Cardiac muscle cell (in vitro differentiated cells and primary cell): ENCODE measurements at regions not wholly inside any gene's neighbourhood (a gene's known extent, or its start where the extent isn't known, plus 50 kb on each side); places are given as distances from the start of the nearest gene placed in this dataset.

ENCODE experiments used
- DNase-seq, 2 donors: peaks; one replicate each; pipeline versions ENCODE4 v3.0.0 to v3.0.0-alpha.2; 2010 to 2017; ENCODE audit warnings: low read depth in 1 of 2, low spot score in 1 of 2
- H3K27ac ChIP-seq: fragments of 200-600 bp; sonication (generic); 2 replicates; pipeline ENCODE4 v1.5.1; 2016
- H3K27me3 ChIP-seq: fragments of 200-600 bp; sonication (generic); 2 replicates; pipeline ENCODE4 v1.6.0; 2016; ENCODE audit warnings: control low read depth
- H3K36me3 ChIP-seq: fragments of 200-600 bp; sonication (generic); 2 replicates; pipeline ENCODE4 v1.5.1; 2016; ENCODE audit warnings: control low read depth
- H3K4me1 ChIP-seq: fragments of 200-600 bp; sonication (generic); 2 replicates; pipeline ENCODE4 v1.8.1; 2017; ENCODE audit warnings: low read depth, mild to moderate bottlenecking, mixed run types
- H3K4me3 ChIP-seq: fragments of 200-600 bp; sonication (generic); 2 replicates; pipeline ENCODE4 v1.5.1; 2016; ENCODE audit warnings: mild to moderate bottlenecking
- H3K9me3 ChIP-seq: fragments of 200-600 bp; sonication (generic); 2 replicates; pipeline ENCODE4 v1.5.1; 2017; ENCODE audit warnings: low read depth, mild to moderate bottlenecking, control low read depth
- TF ChIP-seq, protein P1 (sequence below): IDR thresholded peaks from 2 replicates; pipeline ENCODE4 v1.5.1; 2012; ENCODE audit warnings: low read depth, mild to moderate bottlenecking, low read length

GRCh38 chr2:129737660-129738527 is 241.6 kb upstream of the RAB6C start:
- no peak for DNase-seq
- Histone ChIP-seq H3K27me3 (no peaks in the 10 kb centered on the region), H3K27ac (no peak overlapping the region), H3K4me3 (no peak overlapping the region), H3K9me3 (no peaks in the 10 kb centered on the region), H3K36me3 (no peaks in the 10 kb centered on the region), H3K4me1 (no peaks in the 10 kb centered on the region)
- TF ChIP-seq, protein P1, sequence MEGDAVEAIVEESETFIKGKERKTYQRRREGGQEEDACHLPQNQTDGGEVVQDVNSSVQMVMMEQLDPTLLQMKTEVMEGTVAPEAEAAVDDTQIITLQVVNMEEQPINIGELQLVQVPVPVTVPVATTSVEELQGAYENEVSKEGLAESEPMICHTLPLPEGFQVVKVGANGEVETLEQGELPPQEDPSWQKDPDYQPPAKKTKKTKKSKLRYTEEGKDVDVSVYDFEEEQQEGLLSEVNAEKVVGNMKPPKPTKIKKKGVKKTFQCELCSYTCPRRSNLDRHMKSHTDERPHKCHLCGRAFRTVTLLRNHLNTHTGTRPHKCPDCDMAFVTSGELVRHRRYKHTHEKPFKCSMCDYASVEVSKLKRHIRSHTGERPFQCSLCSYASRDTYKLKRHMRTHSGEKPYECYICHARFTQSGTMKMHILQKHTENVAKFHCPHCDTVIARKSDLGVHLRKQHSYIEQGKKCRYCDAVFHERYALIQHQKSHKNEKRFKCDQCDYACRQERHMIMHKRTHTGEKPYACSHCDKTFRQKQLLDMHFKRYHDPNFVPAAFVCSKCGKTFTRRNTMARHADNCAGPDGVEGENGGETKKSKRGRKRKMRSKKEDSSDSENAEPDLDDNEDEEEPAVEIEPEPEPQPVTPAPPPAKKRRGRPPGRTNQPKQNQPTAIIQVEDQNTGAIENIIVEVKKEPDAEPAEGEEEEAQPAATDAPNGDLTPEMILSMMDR = no peak

- no peaks in the 10 kb centered on the region for H3K27me3 ChIP-seq
- H3K4me3 ChIP-seq = no peak overlapping the region
- H3K27ac ChIP-seq = no peak overlapping the region
- no peak for DNase-seq
- TF ChIP-seq, protein P1 = no peak
- no peaks in the 10 kb centered on the region for H3K9me3 ChIP-seq
- H3K36me3 ChIP-seq = no peaks in the 10 kb centered on the region
- no peaks in the 10 kb centered on the region for H3K4me1 ChIP-seq
Measured at GRCh38 chr2:129738799-129739198, 240.7 kb upstream of the RAB6C start.

- H3K9me3 ChIP-seq = no peaks in the 10 kb centered on the region
- H3K36me3 ChIP-seq = no peaks in the 10 kb centered on the region
- H3K27me3 ChIP-seq = no peaks in the 10 kb centered on the region
- H3K4me3 ChIP-seq = no peak overlapping the region
- H3K27ac ChIP-seq = no peak overlapping the region
- TF ChIP-seq, protein P1 = no peak
- no peak for DNase-seq
- H3K4me1 ChIP-seq = no peaks in the 10 kb centered on the region
Measured at GRCh38 chr2:129740504-129740903, 239.0 kb upstream of the RAB6C start.

DNA sequence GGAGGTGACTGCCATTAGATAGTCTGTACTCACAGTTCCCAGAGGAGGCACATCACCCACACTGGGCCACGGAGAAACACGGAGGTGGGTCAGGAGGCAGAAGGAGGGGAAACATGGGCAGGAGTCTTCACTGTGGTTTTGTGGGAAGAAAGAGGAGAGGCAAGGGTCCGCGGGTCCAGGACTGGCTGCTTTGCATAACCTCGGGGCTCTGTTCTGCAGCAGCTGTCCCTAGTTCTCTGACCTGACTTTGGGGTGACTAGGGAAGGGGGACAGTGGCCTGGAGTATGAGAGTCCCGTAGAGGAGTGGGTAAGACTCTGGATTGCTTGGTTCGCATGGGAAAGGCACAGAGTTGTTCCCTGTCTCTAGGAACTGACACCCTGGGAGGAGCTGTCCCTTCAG is 238.3 kb upstream of the RAB6C start:
- DNase-seq = no peak
- TF ChIP-seq, protein P1 = no peak
- H3K36me3 ChIP-seq = no peaks in the 10 kb centered on the region
- H3K4me1 ChIP-seq = no peaks in the 10 kb centered on the region
- no peak overlapping the region for H3K27ac ChIP-seq
- no peaks in the 10 kb centered on the region for H3K9me3 ChIP-seq
- no peaks in the 10 kb centered on the region for H3K27me3 ChIP-seq
- no peak overlapping the region for H3K4me3 ChIP-seq

GRCh38 chr2:129741623-129742022 is 237.8 kb upstream of the RAB6C start:
- Histone ChIP-seq H3K27me3 (no peaks in the 10 kb centered on the region), H3K36me3 (no peaks in the 10 kb centered on the region), H3K4me1 (no peaks in the 10 kb centered on the region), H3K4me3 (no peak overlapping the region), H3K9me3 (no peaks in the 10 kb centered on the region), H3K27ac (no peak overlapping the region)
- no peak for DNase-seq
- TF ChIP-seq, protein P1 = no peak
